ENCODE measurements at regions not wholly inside any gene's neighbourhood (a gene's known extent, or its start where the extent isn't known, plus 50 kb on each side); places are given as distances from the start of the nearest gene placed in this dataset.

GRCh38 chr21:24969068-24969467 lies 638.2 kb downstream of the MRPL39 start:
- WGBS (ENCODE audit: insufficient coverage, low coverage, low lambda C conversion rate, missing lambda C conversion rate), result 58% methylated on average over 1 of the region's 1 CpG
- TF ChIP-seq CTCF (IDR thresholded peaks at IDR 0.05), result no peak

GRCh38 chr21:24955275-24955961 lies 651.9 kb downstream of the MRPL39 start:
- H3K4me3 ChIP-seq, result no peak overlapping the region
- no peaks in the 10 kb centered on the region for H3K4me1 ChIP-seq
- intact Hi-C loops (cut with DNase I), result no loop called here
- no peak for TF ChIP-seq CTCF (IDR thresholded peaks at IDR 0.05)
- TF ChIP-seq POLR2A (IDR thresholded peaks at IDR 0.05), result no peak
- 48% methylated on average over 6 of the region's 6 CpGs for WGBS (ENCODE audit: insufficient coverage, low coverage, low lambda C conversion rate, missing lambda C conversion rate)
- DNase-seq (no peak), ATAC-seq (no peak)
- no peak overlapping the region for H3K27ac ChIP-seq
- no peaks in the 10 kb centered on the region for H3K9me3 ChIP-seq
- no peaks in the 10 kb centered on the region for H3K27me3 ChIP-seq
- no peaks in the 10 kb centered on the region for H3K36me3 ChIP-seq

More at GRCh38 chr21:24969068-24969467, 638.2 kb downstream of the MRPL39 start:
- Histone ChIP-seq H3K36me3 (no peaks in the 10 kb centered on the region), H3K4me1 (no peaks in the 10 kb centered on the region), H3K27ac (no peak overlapping the region), H3K27me3 (no peaks in the 10 kb centered on the region), H3K9me3 (no peaks in the 10 kb centered on the region), H3K4me3 (no peak overlapping the region)
- intact Hi-C loops (cut with DNase I), result no loop called here
- no peak for ATAC-seq
- no peak for DNase-seq

GRCh38 chr21:24948186-24948585 lies 659.1 kb downstream of the MRPL39 start:
- no peak for DNase-seq
- Histone ChIP-seq H3K27ac (no peak overlapping the region), H3K4me3 (no peak overlapping the region), H3K9me3 (no peaks in the 10 kb centered on the region), H3K4me1 (no peaks in the 10 kb centered on the region), H3K36me3 (no peaks in the 10 kb centered on the region), H3K27me3 (no peaks in the 10 kb centered on the region)
- no peak for ATAC-seq
- TF ChIP-seq POLR2A (IDR thresholded peaks at IDR 0.05) (no peak), CTCF (IDR thresholded peaks at IDR 0.05) (no peak)
- intact Hi-C loops (cut with DNase I), result no loop called here
- WGBS (ENCODE audit: insufficient coverage, low coverage, low lambda C conversion rate, missing lambda C conversion rate), result 21% methylated on average over 4 of the region's 4 CpGs

- H3K4me3 ChIP-seq, result no peak overlapping the region
- H3K4me1 ChIP-seq, result no peaks in the 10 kb centered on the region
Observed at GRCh38 chr21:24945910-24946309, 661.4 kb downstream of the MRPL39 start.

More at GRCh38 chr21:24945910-24946309, 661.4 kb downstream of the MRPL39 start:
- TF ChIP-seq CTCF (IDR thresholded peaks at IDR 0.05) (no peak), POLR2A (IDR thresholded peaks at IDR 0.05) (no peak)
- H3K27ac ChIP-seq, result no peak overlapping the region
- ATAC-seq (no peak), DNase-seq (no peak)
- H3K9me3 ChIP-seq, result no peaks in the 10 kb centered on the region
- H3K27me3 ChIP-seq, result no peaks in the 10 kb centered on the region
- intact Hi-C loops (cut with DNase I), result no loop called here
- H3K36me3 ChIP-seq, result no peaks in the 10 kb centered on the region
